ENCODE measurements at regions not wholly inside any gene's neighbourhood (a gene's known extent, or its start where the extent isn't known, plus 50 kb on each side); places are given as distances from the start of the nearest gene placed in this dataset.

DNA sequence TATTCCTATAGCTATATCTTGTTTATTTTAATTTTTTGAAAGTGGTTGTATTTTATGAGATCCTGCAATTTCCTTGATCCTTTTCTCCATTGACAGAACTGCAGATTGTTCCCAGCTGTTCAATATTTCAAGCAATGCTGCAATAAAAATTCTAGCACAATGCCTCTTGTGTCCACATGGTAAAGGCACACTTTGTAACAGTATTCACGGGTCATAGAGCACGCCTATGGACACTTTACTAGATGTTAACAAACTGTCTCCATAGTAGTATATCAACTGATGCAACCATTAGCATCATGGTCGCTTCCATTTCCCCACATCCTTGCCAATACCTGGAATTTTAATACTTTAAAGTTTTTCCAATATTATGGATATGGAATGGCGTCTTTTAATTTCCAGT, 123.9 kb upstream of the FZD8 start:
- Histone ChIP-seq H4K20me1 (ENCODE audit: insufficient read depth, low read length) (no peaks in the 10 kb centered on the region), H2AFZ (ENCODE audit: low read depth, low read length) (no peak overlapping the region), H3K4me1 (ENCODE audit: low read length) (no peaks in the 10 kb centered on the region), H3K36me3 (replicated peaks; ENCODE audit: low read depth, low read length) (no peaks in the 10 kb centered on the region), H3K9me3 (ENCODE audit: insufficient read depth, low read length) (no peaks in the 10 kb centered on the region), H3K9ac (ENCODE audit: low read length) (no peak overlapping the region), H3K4me2 (ENCODE audit: low read length) (no peak overlapping the region), H3K27me3 (ENCODE audit: low read depth, low read length) (no peaks in the 10 kb centered on the region), H3K79me2 (ENCODE audit: low read length) (no peaks in the 10 kb centered on the region), H3K27ac (ENCODE audit: low read length) (no peak overlapping the region), H3K4me3 (ENCODE audit: low read length) (no peak overlapping the region)
- TF ChIP-seq EZH2phosphoT487 (IDR thresholded peaks at IDR 0.05; ENCODE audit: low read depth) = no peak
- TF ChIP-seq, protein P1, sequence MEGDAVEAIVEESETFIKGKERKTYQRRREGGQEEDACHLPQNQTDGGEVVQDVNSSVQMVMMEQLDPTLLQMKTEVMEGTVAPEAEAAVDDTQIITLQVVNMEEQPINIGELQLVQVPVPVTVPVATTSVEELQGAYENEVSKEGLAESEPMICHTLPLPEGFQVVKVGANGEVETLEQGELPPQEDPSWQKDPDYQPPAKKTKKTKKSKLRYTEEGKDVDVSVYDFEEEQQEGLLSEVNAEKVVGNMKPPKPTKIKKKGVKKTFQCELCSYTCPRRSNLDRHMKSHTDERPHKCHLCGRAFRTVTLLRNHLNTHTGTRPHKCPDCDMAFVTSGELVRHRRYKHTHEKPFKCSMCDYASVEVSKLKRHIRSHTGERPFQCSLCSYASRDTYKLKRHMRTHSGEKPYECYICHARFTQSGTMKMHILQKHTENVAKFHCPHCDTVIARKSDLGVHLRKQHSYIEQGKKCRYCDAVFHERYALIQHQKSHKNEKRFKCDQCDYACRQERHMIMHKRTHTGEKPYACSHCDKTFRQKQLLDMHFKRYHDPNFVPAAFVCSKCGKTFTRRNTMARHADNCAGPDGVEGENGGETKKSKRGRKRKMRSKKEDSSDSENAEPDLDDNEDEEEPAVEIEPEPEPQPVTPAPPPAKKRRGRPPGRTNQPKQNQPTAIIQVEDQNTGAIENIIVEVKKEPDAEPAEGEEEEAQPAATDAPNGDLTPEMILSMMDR (IDR thresholded peaks at IDR 0.05; ENCODE audit: low read depth, low read length) = no peak

DNA sequence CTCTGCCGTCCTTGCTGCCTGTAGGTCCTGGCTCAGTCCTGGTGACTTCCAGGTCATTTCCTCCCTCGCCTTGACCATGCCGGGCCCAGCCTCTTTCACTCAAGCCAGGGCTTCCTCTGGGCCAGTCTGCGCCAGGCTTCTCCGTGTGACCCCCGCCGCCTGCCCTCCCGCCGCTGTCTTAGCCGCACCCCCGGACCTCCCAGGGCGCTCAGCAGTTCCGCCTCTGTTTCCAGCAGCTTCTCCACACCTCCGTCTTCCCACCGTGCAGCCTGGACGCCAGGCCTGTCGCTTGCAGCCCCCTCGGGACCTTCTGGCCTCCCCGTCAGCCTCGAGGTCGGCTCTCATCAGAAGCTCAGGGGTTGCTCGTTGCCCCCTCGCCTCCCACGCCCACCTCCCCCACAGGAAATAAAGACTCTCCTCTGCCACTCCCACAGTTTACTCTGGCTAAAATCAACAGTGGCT, 123.0 kb upstream of the FZD8 start:
- no peak overlapping the region for H3K9ac ChIP-seq (ENCODE audit: low read length)
- H3K4me2 ChIP-seq (ENCODE audit: low read length) = no peak overlapping the region
- no peaks in the 10 kb centered on the region for H3K27me3 ChIP-seq (ENCODE audit: low read depth, low read length)
- TF ChIP-seq, protein P1 (IDR thresholded peaks at IDR 0.05; ENCODE audit: low read depth, low read length) = no peak
- no peak for TF ChIP-seq EZH2phosphoT487 (IDR thresholded peaks at IDR 0.05; ENCODE audit: low read depth)
- H3K79me2 ChIP-seq (ENCODE audit: low read length) = no peaks in the 10 kb centered on the region
- H2AFZ ChIP-seq (ENCODE audit: low read depth, low read length) = no peak overlapping the region
- no peaks in the 10 kb centered on the region for H4K20me1 ChIP-seq (ENCODE audit: insufficient read depth, low read length)
- no peaks in the 10 kb centered on the region for H3K36me3 ChIP-seq (replicated peaks; ENCODE audit: low read depth, low read length)
- H3K4me3 ChIP-seq (ENCODE audit: low read length) = no peak overlapping the region
- no peak overlapping the region for H3K27ac ChIP-seq (ENCODE audit: low read length)
- H3K9me3 ChIP-seq (ENCODE audit: insufficient read depth, low read length) = no peaks in the 10 kb centered on the region
- H3K4me1 ChIP-seq (ENCODE audit: low read length) = no peaks in the 10 kb centered on the region

DNA sequence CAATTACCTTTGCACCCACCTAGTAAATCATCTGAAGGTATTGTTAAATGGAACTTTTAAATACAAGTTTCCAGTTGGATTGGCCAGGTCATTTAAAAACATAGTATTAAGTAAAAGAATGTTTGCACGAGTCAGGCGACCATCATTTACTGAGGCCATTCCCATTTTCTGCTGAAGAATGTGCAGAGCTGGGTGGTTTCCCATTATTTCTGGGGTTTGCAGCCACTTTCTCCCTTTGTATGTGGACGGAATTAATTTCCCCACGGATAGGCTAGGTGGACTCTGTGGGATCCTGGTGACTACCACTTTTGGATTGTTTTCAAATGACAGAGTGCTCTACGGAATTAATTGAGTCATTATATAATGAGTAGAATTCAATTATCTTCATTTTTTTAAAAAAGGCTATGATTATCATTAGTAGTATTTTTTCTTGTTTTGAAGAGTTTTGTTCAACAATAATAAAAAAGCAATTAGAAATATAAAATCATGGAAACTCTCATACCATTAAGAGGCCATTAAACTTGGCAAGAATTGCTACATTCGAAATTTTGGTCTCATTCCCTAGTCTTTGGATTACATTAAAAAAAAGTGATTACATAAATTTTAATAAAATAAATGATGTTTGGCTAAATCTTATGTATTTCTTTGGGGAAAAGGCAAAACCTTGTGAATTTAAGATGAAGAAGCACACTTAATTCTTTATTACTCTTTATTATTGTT, 120.4 kb upstream of the FZD8 start:
- H4K20me1 ChIP-seq (ENCODE audit: insufficient read depth, low read length) = no peaks in the 10 kb centered on the region
- no peaks in the 10 kb centered on the region for H3K4me1 ChIP-seq (ENCODE audit: low read length)
- no peak overlapping the region for H3K4me2 ChIP-seq (ENCODE audit: low read length)
- H3K27ac ChIP-seq (ENCODE audit: low read length) = no peak overlapping the region
- no peaks in the 10 kb centered on the region for H3K27me3 ChIP-seq (ENCODE audit: low read depth, low read length)
- H3K9ac ChIP-seq (ENCODE audit: low read length) = no peak overlapping the region
- no peak overlapping the region for H3K4me3 ChIP-seq (ENCODE audit: low read length)
- no peaks in the 10 kb centered on the region for H3K9me3 ChIP-seq (ENCODE audit: insufficient read depth, low read length)
- no peaks in the 10 kb centered on the region for H3K36me3 ChIP-seq (replicated peaks; ENCODE audit: low read depth, low read length)
- TF ChIP-seq, protein P1 (IDR thresholded peaks at IDR 0.05; ENCODE audit: low read depth, low read length) = no peak
- TF ChIP-seq EZH2phosphoT487 (IDR thresholded peaks at IDR 0.05; ENCODE audit: low read depth) = no peak
- H3K79me2 ChIP-seq (ENCODE audit: low read length) = no peaks in the 10 kb centered on the region
- H2AFZ ChIP-seq (ENCODE audit: low read depth, low read length) = no peak overlapping the region

DNA sequence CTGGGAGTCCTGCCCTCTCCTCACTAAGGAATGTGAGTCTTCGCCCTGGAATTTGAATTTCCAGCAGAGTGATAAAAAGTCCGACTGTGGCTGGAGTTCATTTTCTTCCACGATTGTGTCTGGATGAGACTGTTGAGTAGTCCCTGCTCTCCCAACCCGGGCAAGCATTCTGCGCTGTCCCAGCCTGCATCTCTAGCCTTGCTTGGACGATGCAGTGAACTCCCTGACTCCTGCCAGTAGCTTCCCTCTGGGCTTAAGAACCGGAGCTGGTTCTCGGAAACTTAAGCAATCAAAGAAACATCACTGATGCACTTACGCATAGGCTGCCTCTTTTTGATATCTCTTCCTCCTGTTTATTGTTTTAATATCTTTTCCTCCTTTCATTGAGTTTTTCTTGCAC, 116.0 kb upstream of the FZD8 start:
- TF ChIP-seq EZH2phosphoT487 (IDR thresholded peaks at IDR 0.05; ENCODE audit: low read depth) = no peak
- TF ChIP-seq, protein P1 (IDR thresholded peaks at IDR 0.05; ENCODE audit: low read depth, low read length) = no peak
- H3K9ac ChIP-seq (ENCODE audit: low read length) = no peak overlapping the region
- H3K27me3 ChIP-seq (ENCODE audit: low read depth, low read length) = no peaks in the 10 kb centered on the region
- no peak overlapping the region for H3K4me3 ChIP-seq (ENCODE audit: low read length)
- no peaks in the 10 kb centered on the region for H3K9me3 ChIP-seq (ENCODE audit: insufficient read depth, low read length)
- no peaks in the 10 kb centered on the region for H3K79me2 ChIP-seq (ENCODE audit: low read length)
- no peak overlapping the region for H2AFZ ChIP-seq (ENCODE audit: low read depth, low read length)
- H3K27ac ChIP-seq (ENCODE audit: low read length) = no peak overlapping the region
- no peaks in the 10 kb centered on the region for H3K4me1 ChIP-seq (ENCODE audit: low read length)
- H4K20me1 ChIP-seq (ENCODE audit: insufficient read depth, low read length) = no peaks in the 10 kb centered on the region
- no peak overlapping the region for H3K4me2 ChIP-seq (ENCODE audit: low read length)
- no peaks in the 10 kb centered on the region for H3K36me3 ChIP-seq (replicated peaks; ENCODE audit: low read depth, low read length)

All from OCI-LY3 (cell line).